Fibroblast of villous mesenchyme (primary cell): ENCODE measurements at regions not wholly inside any gene's neighbourhood (a gene's known extent, or its start where the extent isn't known, plus 50 kb on each side); places are given as distances from the start of the nearest gene placed in this dataset.

Experiments
- DNase-seq: peaks from one replicate; pipeline ENCODE4 v3.0.0-alpha.2; 2010; ENCODE audit warnings: low read depth
- H3K4me3 ChIP-seq: 2 replicates; pipeline ENCODE4 v1.5.1; 2011; ENCODE audit warnings: low read depth, mild to moderate bottlenecking, low read length
- CTCF ChIP-seq: IDR thresholded peaks from 2 replicates; pipeline ENCODE4 v1.5.1; 2012; ENCODE audit warnings: low read depth, mild to moderate bottlenecking, low read length; ENCODE audit not compliant: insufficient read depth

DNA sequence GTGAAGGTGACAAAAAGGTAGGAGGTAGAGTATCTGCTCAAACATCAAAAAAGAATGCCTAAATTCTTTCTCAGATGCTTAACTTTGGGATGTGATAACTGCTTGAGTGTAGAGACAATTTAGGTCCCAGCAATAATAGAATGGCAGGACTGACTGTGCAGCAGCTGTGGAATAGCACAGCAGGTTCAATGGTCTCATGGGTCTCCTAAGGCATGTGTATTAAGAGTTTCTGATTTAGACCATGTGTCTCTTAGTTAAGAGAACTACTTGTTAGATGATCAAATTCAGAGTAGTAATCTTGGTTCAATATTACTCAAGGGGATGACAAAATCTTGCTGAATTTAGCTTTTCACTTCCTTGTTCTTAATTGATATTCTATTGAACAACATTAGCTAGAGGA lies 72.0 kb downstream of the ALX1 start:
- no peak for DNase-seq
- H3K4me3 ChIP-seq = no peak overlapping the region
- no peak for TF ChIP-seq CTCF

DNA sequence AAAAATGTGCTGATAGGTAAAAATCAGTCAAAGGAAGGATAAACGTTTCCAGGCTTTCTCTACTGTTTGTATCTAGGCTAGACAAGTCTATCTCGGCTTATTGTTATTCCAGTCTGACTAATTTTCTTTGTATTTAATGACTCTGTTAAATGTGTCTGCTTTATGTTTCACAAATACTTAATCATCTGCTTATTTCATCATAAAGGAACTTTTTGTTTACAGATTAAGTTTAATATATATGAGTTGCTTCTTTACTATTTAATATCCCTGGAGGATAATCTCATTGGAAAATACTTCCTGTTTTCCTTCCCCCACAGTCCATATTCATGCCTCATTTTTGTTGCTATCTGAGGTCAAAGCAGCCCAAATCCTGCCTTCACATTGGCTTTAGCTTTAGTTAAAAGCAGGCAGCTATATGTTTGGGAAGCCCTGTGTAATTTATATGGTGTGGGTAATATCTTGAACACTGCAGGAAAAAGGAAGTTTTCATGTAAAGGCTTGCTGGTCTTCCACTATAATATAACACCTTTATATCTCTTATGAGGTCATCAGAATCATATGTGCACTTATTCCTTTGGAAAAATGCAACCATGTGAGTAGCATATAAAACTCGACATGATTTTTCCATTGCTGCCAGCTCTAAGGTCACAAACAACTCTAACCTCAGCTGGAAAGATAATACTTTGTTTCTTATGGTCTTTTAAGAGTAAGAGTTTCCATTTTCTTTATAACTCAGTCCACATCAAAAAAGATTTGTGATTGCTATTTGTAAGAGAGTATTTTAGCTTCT lies 76.8 kb downstream of the ALX1 start:
- H3K4me3 ChIP-seq = no peak overlapping the region
- no peak for TF ChIP-seq CTCF
- DNase-seq = no peak

DNA sequence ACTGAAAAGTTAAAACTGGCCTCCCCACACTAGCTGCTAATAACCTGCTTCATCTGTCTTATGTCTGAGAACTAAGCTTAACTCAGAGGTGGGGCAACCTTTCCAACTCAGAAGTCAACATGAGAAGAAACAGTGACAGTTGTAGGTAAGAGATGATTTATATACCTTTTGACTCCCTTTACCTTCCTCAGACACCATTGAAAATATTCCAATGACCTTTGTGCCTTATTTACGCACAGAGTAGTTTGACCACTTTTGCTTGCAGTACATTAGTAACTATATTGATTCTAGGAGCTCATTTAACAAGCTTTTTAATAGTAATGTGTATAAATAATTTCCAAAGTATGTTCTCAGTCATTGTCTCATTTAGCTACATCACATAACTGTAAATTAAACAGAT lies 77.6 kb downstream of the ALX1 start:
- no peak for TF ChIP-seq CTCF
- no peak overlapping the region for H3K4me3 ChIP-seq

DNA sequence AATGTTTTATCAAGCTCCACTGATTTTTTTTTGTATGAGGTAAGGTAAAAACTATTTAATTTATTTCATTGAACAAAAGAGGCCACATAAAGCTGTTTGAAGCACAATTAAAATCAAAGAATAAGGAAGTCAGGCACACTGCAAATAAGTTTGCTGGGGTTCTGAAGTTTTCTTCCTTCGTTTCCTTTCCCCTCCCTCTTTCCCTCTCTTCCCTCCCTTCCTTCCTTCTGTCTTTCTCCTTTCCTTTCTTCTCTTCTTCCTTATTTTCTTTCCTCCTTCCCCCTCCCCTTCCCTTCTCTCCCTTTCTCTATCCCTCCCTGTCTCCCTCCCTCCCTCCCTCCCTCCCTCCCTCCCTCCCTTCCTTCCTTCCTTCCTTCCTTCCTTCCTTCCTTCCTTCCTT lies 78.7 kb downstream of the ALX1 start:
- no peak for DNase-seq
- TF ChIP-seq CTCF = no peak
- H3K4me3 ChIP-seq = no peak overlapping the region

More for the DNA sequence above, 77.6 kb downstream of the ALX1 start:
- DNase-seq = no peak

DNA sequence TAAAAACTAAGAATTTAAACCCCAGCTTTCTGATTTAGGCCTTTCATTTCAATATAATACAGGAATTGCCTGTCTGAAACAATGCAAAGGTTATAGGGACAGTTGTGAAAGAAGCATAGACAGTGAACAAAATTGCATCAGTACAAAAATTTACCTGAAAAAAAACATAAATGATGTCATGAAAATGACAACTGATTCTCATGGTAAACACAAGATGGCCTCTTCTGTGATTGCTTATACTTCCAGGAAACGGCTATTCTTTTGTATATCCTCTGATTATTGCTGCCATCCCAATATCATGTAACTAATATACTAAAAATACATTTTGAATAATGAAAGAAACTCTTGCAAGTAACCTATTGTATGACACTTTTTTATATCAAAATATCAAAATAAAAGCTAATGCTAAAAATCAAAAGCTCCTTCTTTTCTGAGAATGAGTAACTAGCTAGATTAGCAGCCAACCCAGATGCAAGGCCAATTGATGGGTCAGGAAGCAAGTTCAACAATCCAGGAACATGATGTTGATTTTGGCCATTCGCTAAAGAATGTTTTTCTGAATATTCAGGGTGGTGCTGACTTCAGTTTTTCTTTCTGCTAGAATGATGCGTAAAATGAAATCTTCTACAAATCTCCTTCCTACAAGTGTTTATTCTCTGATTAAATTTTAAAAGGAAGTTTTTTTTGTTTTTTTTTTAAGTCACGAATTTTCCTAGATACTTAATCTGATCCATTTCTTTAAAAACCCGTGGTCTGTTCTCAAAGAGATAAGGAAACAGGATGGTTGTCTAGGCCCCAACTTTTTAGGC lies 83.6 kb downstream of the ALX1 start:
- H3K4me3 ChIP-seq = no peak overlapping the region
- TF ChIP-seq CTCF = no peak
- no peak for DNase-seq

GRCh38 chr12:85367936-85368335 lies 87.9 kb downstream of the ALX1 start:
- no peak for TF ChIP-seq CTCF
- DNase-seq = no peak
- H3K4me3 ChIP-seq = no peak overlapping the region
